GM12872 (cell line): ENCODE measurements at regions not wholly inside any gene's neighbourhood (a gene's known extent, or its start where the extent isn't known, plus 50 kb on each side); places are given as distances from the start of the nearest gene placed in this dataset.

ENCODE experiments used
- CTCF ChIP-seq: IDR thresholded peaks from 3 replicates; pipeline ENCODE4 v1.5.1; 2011; ENCODE audit warnings: low read depth, mild to moderate bottlenecking, low read length, moderate library complexity; ENCODE audit not compliant: insufficient read depth

- no peak for TF ChIP-seq CTCF
Measured at GRCh38 chr22:27617214-27617881, 184.2 kb downstream of the MN1 start.

GRCh38 chr22:27620367-27621154, 181.0 kb downstream of the MN1 start:
- TF ChIP-seq CTCF: no peak

GRCh38 chr22:27621486-27622070, 180.0 kb downstream of the MN1 start:
- TF ChIP-seq CTCF: no peak

GRCh38 chr22:27624042-27624441, 177.5 kb downstream of the MN1 start:
- TF ChIP-seq CTCF: no peak

GRCh38 chr22:27624705-27625104, 176.9 kb downstream of the MN1 start:
- no peak for TF ChIP-seq CTCF

GRCh38 chr22:27625769-27626674, 175.5 kb downstream of the MN1 start:
- no peak for TF ChIP-seq CTCF
